GM19438 (cell line): ENCODE measurements at regions not wholly inside any gene's neighbourhood (a gene's known extent, or its start where the extent isn't known, plus 50 kb on each side); places are given as distances from the start of the nearest gene placed in this dataset.

ENCODE experiments used
- ATAC-seq: cut with Tn5 transposase; IDR thresholded peaks from one replicate; pipeline ENCODE4 v1.9.1; 2021; ENCODE audit warnings: low read depth; ENCODE audit not compliant: unreplicated experiment

DNA sequence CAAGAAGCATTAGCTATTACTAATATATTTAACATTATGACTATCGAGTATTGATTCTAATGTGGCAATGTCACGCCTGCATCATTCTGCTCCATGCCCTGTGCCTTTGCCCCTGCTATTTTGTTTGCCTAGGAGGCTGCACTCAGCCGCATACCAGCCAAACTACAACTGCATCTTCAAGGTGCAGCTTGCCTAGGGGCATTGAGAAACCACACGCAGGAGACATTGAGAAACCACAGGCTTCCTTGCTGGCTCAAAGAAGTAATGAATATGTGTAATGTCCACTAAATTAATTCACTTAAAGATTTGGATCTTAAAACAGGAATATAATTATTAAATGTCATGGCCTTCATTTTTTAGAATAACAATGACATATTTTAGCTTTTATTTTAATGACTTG, 683.6 kb upstream of the TENM3 start:
- no peak for ATAC-seq

DNA sequence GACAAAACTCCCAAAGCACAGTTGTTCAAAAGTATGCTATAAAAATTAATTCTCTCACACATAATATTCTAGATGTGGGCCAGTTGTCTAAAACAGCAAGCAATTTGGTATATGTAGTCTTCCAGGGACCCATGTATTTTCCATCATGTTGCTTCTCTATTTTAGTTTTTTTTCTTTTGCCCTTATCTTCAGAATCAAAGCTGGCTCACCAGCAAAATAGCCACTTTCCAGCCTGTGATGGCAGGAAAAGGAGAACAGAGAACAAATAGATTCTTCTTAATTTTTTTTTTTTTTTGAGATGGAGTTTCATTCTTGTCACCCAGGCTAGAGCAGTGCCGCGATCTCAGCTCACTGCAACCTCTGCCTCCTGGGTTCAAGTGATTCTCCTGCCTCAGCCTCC, 680.8 kb upstream of the TENM3 start:
- no peak for ATAC-seq

DNA sequence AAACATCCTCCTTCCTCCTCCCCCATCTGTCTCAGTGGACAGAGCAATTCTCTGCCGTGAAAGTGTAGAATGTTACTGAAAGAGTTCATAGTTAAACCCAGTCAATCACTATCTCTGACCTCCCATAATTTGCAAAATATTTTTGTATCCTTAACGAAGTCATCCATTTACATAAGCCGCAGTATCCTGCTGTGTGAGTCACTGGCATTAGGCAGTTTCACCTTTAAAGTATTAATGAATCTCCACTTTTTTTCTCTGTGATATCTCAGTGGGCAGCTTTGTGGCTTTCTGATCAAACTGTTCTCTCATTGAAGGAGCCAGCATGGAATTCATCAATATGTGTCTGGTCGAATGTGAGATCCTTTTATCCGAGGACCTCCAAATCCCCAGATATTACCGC, 678.6 kb upstream of the TENM3 start:
- ATAC-seq, result no peak

DNA sequence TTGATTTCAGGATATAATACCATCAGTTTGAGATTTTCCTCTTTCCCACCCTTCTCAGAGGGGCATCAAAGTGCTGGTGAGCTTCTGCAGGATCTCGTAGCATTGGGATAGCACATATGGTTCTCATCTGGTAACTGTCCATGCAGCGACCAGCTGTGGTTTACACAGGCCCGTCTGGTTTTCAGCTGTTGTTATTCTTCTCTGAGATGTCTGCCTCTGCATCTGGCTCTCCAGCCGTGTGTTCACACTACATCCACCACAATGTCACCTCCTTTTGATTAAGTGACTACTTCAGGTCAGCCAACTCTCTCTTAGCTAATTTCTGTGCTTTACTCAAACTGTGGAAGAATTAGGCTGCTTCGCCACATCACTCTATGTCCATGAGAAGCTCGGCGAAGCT, 676.7 kb upstream of the TENM3 start:
- no peak for ATAC-seq

DNA sequence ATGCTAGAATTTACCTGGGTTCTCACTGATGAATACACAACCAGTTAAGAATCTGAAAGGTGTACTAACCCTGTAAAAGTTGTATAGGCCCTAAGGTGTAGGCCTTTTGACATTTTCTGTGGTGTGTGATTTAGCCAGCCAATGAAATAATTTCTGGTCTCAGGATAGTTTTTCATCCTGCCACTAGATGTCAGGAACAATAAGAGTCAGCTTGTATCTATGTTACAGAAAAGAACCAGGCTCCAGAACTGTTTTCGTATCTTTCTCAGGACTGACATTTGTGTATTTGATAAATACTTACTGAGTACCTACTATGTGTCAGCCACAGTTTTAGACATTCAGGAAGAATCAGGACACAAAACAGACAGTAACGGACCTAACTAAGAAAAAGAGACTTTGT, 673.6 kb upstream of the TENM3 start:
- no peak for ATAC-seq

DNA sequence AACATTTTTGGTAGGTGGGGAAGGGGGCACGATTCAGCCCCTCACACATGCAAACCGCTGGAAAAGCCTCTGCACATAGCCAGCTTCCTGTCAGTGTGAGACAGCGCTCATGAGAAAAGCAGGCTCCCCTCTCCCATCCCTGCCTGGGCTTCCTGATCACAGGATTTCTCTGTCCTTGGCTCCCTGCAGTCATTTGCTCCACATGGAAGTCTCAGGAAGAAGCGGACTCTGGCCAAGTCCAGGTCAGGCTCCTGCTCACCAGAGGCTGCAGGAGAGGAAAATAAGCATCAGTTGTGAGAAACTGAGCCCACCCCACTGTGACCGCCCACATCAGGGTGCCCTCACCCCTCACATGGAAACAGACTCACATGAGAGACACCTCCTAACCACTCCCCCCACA, 664.3 kb upstream of the TENM3 start:
- ATAC-seq, result no peak

DNA sequence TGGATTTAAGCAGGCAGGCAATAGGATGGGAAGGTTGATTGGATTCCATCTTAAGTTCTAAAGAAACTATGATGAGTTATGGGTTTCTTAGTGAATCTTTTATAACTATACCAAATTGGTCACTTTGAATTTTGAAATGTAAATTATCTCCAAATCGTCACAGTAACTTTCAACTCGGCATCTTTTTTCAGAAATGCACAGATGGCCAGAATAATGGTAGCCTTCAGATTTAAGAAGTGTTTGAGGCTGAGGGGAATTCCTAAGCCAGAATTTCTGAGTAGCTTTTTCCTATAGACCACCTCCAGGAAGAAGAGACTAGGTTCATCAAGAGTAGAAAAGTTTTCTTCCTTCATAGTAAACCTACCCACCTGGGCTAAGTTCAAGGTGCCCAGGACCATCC, 663.7 kb upstream of the TENM3 start:
- no peak for ATAC-seq

DNA sequence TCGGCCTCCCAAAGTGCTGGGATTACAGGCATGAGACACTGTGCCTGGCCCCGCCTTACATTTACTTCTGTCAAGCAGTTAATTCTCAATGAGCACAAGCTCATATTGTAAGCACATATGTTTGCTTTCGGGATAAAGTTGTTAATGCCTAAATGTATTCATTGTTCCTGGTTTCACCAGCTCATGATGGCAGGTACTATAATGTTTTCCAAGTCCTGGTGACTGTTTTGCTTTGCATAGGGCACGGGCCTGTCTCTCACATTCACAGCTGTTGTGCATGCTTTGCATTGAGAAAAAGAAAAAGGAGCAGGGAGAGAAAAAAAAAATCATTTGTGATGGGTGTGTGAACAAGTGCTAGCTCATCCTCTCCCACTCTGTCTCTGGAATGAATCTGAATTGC, 661.2 kb upstream of the TENM3 start:
- no peak for ATAC-seq

DNA sequence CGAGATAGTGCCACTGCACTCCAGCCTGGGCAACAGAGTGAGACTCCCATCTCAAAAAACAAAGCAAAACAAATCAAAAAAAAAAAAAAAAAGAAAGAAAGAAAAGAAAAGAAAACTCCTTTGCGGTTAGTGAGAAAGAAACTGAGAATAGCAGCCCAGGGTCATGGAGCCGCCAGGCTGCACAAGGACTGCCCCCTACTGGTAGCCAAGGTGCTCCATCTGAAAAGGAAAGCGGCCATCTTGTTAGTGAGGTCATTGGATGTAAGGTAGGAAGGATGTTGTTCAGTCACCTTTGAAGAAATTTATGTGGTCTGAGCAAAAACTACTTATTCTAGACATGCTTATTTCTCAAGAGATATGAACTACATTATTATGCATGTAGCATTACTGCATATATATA, 660.6 kb upstream of the TENM3 start:
- no peak for ATAC-seq

DNA sequence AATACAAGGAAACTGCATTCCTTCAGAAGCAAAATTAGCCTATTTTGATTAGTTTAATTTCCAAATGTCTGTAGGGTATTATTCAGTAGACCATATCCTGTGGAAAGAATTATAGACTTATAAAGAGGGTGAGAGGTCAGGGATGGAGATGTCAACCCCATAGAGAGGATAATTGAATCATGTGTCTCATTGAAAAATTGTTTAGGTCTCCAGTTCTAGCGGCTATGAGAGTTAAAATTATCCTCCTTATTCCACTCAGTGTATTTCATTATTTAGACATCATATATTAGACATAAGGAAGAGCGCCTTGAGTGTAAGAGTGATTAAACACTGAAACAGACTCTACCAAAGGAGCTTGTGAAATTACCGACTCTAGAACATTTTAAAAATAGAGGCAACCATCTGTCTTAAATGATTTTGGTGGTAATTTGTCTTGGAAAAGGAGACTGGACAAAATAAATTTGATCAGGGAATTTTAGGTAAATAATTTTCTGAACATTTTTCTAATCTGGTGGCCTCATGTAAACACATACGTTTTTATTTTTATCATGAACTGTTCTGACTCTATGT, 654.4 kb upstream of the TENM3 start:
- no peak for ATAC-seq

DNA sequence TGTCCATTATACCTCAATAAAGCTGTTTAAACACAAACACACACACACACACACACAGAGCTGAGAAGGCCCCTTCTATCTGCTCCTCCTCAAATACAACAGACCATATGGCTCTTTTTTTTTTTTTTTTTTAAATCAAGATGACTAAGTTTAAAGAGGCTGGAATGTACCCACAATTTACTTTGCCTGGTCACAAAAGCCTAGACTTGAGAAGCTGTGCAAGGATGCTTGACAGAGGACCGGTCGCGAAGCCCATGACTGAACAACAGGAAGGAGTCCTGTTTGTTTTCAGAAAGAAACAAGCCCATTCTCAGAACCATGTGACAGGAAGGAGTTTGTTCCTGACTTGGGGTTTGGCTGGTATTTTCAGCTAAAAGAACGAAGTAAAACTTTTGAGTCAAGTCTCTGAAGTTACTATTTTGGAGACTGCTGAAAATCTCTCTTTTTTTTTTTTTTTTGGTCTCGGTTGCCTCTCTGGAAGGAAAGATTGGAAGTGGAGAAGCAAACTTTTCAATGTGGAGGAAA, 650.9 kb upstream of the TENM3 start:
- no peak for ATAC-seq

DNA sequence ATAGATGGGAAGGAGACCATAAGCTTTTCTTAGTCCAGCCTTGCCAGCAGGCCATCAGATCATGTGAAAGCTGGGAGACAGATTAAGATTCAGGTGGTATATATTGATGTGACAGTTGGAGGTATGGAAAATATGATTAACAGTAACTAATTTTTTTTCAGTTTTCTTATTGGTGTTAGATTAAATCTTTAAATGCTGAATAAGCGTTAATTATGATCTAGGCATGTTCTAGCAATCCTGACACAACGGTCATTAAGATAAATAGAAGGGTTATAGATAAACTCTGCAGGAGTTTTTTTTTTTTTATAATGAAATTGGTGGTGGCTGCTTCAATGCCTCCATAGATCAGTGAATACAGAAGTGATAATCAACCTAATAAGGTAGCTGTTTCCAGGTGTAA, 649.5 kb upstream of the TENM3 start:
- no peak for ATAC-seq

DNA sequence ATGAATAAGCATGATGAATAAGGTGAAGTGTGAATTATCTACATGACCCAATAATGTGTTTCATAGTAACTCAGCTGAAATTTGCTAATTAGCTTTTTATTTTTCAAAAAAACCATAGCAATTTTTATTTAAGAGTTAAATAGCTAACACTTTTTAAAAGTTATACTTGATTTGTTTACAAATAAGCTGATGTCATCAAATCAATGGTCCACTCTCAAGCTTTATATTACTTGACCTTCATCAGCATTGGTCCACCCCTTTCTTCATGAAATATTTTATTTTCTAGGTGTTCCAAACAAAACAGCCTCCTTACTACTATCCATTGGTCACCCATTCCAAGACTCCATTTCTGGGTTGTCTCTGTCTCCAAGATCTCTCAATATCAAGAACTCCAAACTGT, 649.0 kb upstream of the TENM3 start:
- ATAC-seq, result no peak

DNA sequence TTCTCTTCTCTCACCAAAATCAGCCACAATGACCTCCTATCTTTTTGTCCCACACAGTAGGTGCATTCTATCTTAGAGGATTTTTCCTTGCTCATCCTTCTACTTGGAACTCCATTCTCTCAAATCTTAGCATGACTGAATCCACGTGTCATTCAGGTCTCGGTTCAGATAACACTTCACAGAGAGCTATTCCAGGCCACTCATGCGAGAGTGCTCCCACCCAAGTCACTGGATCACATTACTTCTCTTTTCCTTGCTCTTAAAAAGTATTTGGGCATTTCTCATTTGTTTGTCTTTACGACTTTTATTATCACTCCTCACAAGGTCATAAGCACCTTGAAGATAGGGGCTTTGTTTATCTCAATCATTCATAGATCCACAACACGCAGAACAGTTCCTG, 647.5 kb upstream of the TENM3 start:
- no peak for ATAC-seq

DNA sequence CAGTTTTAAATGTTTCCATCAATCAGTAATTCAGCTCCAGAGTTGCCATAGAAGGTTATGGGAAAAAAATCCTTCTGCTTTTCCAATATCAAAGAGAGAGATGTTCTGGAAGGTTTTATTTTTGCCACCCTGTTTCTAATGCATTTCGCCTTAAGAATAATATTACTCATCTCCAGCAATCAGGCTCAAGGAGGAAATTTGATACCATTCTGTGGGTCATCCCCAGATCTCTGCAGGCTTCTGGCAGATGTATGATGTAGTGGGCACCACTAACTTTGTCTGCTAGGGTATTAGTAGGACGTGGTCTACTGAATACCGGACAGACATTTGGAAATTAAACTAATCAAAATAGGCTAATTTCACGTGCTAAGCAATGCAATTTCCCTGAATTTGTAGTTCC, 645.4 kb upstream of the TENM3 start:
- ATAC-seq, result no peak

DNA sequence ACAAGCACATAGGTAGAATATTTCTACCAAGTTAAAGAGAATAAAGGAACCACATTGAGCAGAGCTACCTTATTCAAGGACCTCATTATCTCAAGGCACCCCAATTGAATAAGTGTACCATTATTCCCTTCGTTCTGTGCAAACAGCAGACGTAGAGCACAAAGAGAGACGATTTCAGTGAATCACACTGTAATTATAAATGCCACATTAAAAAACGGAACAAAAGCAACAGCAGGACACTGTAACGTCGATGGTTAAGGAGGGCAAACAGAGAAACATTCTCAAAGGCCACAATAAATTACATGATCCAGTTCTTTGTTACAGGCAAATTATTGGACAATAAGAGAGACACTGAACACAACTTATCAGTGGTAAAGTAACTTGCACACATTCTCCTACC, 644.1 kb upstream of the TENM3 start:
- ATAC-seq, result no peak

DNA sequence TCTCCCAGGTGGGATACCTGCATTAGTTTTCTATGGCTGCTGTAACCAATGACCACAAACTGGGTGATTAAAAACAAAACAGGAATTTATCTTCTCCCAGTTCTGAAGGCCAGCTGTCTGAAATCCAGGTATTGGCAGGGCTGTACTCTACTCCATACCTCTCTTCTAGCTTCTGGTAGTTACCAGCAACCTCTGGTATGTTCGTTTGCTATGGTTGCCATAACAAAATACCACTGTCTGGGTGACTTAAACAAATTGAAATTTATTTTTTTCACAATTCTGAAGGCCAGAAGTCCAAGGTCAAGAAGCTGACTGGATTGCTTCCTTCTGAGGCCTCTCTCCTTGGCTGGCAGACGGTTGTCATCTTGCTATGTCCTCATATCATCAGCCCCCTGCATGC, 642.1 kb upstream of the TENM3 start:
- ATAC-seq, result no peak

DNA sequence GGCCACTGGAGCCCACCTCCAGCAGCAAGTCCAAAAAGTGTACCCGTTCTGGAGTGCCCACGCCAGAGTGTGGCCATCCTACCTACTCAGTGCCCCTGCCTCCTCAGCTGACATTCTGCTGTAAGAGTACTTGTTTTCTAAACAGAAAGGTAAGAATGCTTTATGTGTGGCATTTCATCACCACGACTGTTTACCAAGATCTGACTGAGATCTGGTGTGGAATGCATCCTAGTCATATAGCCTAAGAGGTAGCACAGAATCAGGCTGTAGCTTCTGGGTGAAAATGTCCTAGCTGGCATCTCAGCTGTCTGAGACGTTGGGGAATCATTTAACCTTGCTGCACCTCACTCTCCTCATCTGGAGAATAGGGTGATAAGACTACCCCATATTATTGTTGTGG, 638.7 kb upstream of the TENM3 start:
- ATAC-seq, result no peak

DNA sequence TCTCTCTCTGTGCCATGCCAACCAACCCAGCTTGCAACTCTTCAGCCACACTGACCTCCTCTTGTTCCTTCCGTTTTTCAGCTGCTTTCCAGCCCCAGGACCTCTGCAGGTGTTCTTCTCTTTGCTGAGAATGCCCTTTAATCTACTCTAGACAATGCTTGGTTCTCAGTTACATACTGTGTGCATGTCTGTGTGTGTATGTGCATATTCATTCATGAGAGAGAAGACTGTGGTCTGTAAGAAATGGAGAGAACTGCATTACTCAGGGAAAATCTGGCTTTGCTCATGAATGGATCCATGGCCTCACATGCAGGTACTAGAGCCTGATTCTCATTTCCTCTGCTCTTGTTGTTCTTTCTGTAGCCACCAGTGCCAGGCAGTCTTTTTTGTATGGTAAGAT, 636.9 kb upstream of the TENM3 start:
- ATAC-seq, result no peak

DNA sequence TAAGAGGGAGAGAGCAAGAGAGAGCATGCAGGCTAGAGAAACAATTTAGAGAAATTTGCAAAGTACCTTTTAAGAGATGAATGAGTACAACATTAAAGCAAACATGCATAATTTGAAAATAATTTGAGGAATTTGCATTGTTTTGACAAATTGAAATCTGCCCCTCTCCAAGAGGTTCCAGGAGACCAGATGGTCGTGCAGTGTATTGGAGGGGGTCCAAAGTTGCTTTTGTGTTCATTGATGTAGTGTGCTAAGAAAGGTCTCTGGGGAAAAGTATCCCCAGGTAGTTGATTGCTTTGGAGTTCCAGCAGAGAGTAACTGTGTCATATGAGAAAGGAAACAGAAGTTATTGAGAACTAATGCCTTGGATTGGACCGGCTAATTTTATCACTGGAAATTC, 635.0 kb upstream of the TENM3 start:
- ATAC-seq, result no peak

DNA sequence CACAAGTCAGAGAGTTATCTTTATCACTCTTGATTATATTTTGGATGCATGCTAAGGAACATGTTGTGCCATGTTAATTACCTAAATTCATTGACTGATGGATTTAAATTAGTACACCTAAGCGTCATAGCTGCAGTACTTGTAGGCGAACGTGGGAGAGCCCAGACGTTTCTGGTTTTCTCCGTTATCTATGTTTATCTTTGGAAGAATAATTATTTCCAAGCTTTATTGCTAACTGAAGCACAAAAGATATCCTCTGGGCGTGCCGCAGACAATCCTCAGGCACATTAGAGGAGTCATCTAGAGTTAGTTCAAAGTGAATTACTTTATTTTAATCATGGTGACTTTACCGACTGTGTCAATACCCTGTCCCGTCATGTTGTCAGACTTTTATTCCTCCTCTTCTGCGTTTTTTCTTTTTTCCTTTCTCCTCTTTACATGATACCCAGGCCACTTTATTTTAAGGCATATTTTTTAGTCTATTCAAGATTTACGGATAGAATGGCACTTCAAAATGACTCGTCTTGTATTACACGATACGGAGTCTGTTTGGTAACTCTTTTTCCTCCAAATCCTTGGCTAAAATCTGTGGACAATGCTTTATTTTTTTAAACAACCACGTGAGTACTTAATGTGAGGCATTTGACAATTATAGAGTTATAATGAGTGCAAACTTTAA, 632.0 kb upstream of the TENM3 start:
- ATAC-seq, result no peak

DNA sequence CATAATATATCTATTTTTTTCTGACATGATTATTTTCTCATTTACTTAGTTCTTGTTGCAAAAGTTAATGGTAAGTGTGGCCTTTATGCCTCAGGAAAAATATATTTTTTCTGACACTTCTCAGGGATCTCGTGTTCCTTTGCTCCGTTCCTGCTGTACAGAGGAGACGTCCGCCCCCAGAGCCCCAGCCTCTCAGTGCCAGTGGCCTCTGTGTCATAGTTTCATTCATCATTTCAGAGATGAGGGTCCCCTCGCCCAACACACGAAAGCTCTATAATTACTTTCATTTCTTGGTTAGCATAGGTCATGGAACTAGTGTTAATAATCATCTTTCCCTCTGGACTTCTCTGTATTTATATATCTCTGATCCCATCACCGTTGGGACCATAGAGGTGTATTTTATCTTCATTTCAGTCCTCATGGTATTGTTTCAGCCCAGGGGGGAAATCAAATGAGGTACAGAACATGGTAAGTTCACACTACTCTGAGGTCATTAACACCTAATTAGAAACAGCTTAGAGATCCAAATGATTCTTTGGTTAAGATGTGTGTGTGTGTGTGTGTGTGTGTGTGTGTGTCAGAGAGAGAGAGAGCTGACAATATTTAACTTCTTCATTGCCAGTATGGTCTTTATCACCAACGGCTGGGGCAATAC, 631.1 kb upstream of the TENM3 start:
- no peak for ATAC-seq
